K562 (cell line): ENCODE measurements at regions not wholly inside any gene's neighbourhood (a gene's known extent, or its start where the extent isn't known, plus 50 kb on each side); places are given as distances from the start of the nearest gene placed in this dataset.

Source experiments
- ATAC-seq: fragments of 200-7000 bp; cut with Tn5 transposase; 3 replicates; pipeline ENCODE4 v1.9.1; 2020; ENCODE audit warnings: moderate library complexity
- BruUV-seq: library from RNA; stranded (reverse); fragments of 400-500 nt; replicated peaks from 2 replicates; lab custom pipeline; 2021; lab: Mats Ljungman, UMichigan
- CTCF ChIA-PET: fragments of 300-600 bp; formaldehyde crosslinking; extraction: SDS; loops from one replicate; lab custom pipeline; 2021; ENCODE audit warnings: low intra/inter-chr PET ratio; lab: Yijun Ruan, JAX
- POLR2A ChIA-PET: fragments of 300-600, 350-650 bp; sonication (Branson Sonifier 250); formaldehyde crosslinking; extraction: SDS; loops from one replicate; lab custom pipeline; 2021; ENCODE audit warnings: antibody characterized with exemption, inconsistent platforms; lab: Yijun Ruan, JAX
- DNase-seq, 4 experiments: peaks; one replicate each; pipeline versions ENCODE4 v3.0.0 to v3.0.0-alpha.2; 2011 to 2018; ENCODE audit warnings: low spot score in 3 of 4, mixed read lengths in 3 of 4; ENCODE audit errors: extremely low read depth in 1 of 4
- FAIRE-seq: peaks from 2 replicates; lab custom pipeline; 2011; peaks lifted over from hg19 to GRCh38; lab: Jason Lieb, UNC
- H2AFZ ChIP-seq: 2 replicates; pipeline ENCODE4 v1.6.0; 2011; ENCODE audit warnings: low read depth, low read length, control low read depth, inconsistent platforms
- H3K27ac ChIP-seq: fragments of 200-600 bp; 3 replicates; pipeline ENCODE4 v1.8.0; 2011; ENCODE audit warnings: low read depth, mild to moderate bottlenecking, control low read depth, inconsistent platforms, low read length, moderate library complexity, mixed read lengths; ENCODE audit errors: extremely low read depth
- H3K27me3 ChIP-seq, 2 experiments: fragments of 300-600 bp in 1 of 2; 2 replicates in 1 of 2; 3 replicates in 1 of 2; pipeline versions ENCODE4 v1.6.0 to v1.8.0; 2011; ENCODE audit warnings: inconsistent platforms in 2 of 2, low read length in 2 of 2, mild to moderate bottlenecking in 1 of 2, mixed read lengths in 1 of 2, moderate library complexity in 1 of 2; ENCODE audit not compliant: control insufficient read depth in 2 of 2, insufficient read depth in 2 of 2
- H3K36me3 ChIP-seq: fragments of 300-600 bp; 3 replicates; pipeline ENCODE4 v1.8.0; 2011; ENCODE audit warnings: mild to moderate bottlenecking, low read length, inconsistent platforms; ENCODE audit not compliant: control insufficient read depth, insufficient read depth
- H3K4me1 ChIP-seq, 2 experiments: fragments of 200-600 bp in 1 of 2; replicated peaks in 1 of 2; 2 replicates in 1 of 2; 3 replicates in 1 of 2; pipeline versions ENCODE4 v1.5.1 to v1.8.0; 2011; ENCODE audit warnings: inconsistent platforms in 2 of 2, low read length in 2 of 2, mild to moderate bottlenecking in 1 of 2, mixed read lengths in 1 of 2, moderate library complexity in 1 of 2; ENCODE audit not compliant: control insufficient read depth in 2 of 2, insufficient read depth in 2 of 2
- H3K4me2 ChIP-seq: 2 replicates; pipeline ENCODE4 v1.6.1; 2011; ENCODE audit warnings: low read length, control low read depth, inconsistent platforms, mixed read lengths; ENCODE audit not compliant: insufficient read depth
- H3K4me3 ChIP-seq: fragments of 200-600 bp; sonication (generic), shearing (Covaris generic); 2 replicates; pipeline ENCODE4 v1.5.1; 2016; ENCODE audit warnings: control low read depth, inconsistent platforms
- H3K79me2 ChIP-seq: fragments of 200-600 bp; 3 replicates; pipeline ENCODE4 v1.8.0; 2011; ENCODE audit warnings: low read length, inconsistent platforms; ENCODE audit not compliant: control insufficient read depth, insufficient read depth
- H3K9ac ChIP-seq, 2 experiments: 2 replicates each; pipeline versions ENCODE4 v1.6.0 to v1.6.1; 2011; ENCODE audit warnings: low read depth in 2 of 2, low read length in 2 of 2, control low read depth in 1 of 2, inconsistent platforms in 1 of 2, mild to moderate bottlenecking in 1 of 2, mixed read lengths in 1 of 2; ENCODE audit not compliant: insufficient read depth in 1 of 2
- H3K9me1 ChIP-seq: one replicate; pipeline ENCODE4 v1.6.0; 2011; ENCODE audit warnings: inconsistent platforms, mild to moderate bottlenecking, low read length, moderate library complexity; ENCODE audit not compliant: control insufficient read depth, insufficient read depth
- H3K9me3 ChIP-seq: replicated peaks from 2 replicates; pipeline ENCODE4 v1.5.1; 2011; ENCODE audit warnings: low read depth, low read length, inconsistent platforms; ENCODE audit not compliant: control insufficient read depth, insufficient read depth
- H4K20me1 ChIP-seq: replicated peaks from 2 replicates; pipeline ENCODE4 v1.6.1; 2011; ENCODE audit warnings: low read length, inconsistent platforms, mixed read lengths; ENCODE audit not compliant: control insufficient read depth, insufficient read depth
- PYGO2 ChIP-seq: fragments of 450-650 bp; IDR thresholded peaks from 2 replicates; pipeline ENCODE4 v1.6.1; 2016; ENCODE audit warnings: mild to moderate bottlenecking, missing genetic modification characterization, moderate library complexity, missing compliant biosample characterization
- SMAD3 ChIP-seq: fragments of 450-650 bp; formaldehyde crosslinking; conservative IDR thresholded peaks from 2 replicates; pipeline ENCODE4 v1.4.0; 2020; ENCODE audit warnings: mild to moderate bottlenecking
- WGBS: fragments of 100-300 bp; shearing (Covaris generic); methylation state at CpG from one replicate; pipeline ENCODE4 v1.1.6; 2016; ENCODE audit warnings: low coverage, mixed read lengths; ENCODE audit not compliant: insufficient coverage; ENCODE audit errors: missing lambda C conversion rate; 5-methylcytosine and 5-hydroxymethylcytosine counted together
- in situ Hi-C: fragments of 300-500 bp; cut with MboI; formaldehyde crosslinking; loops from 4 replicates; pipeline ENCODE4 v1.15.0; 2018; ENCODE audit warnings: inconsistent platforms, mixed read lengths
- intact Hi-C: fragments of 100-400 bp; cut with micrococcal nuclease; formaldehyde crosslinking; loops from 2 replicates; pipeline ENCODE4 v1.14.2; 2022
- TF ChIP-seq, protein P1 (sequence below): sonication (generic); formaldehyde crosslinking; IDR thresholded peaks from 2 replicates; pipeline ENCODE4 v1.5.0; 2020; ENCODE audit warnings: missing genetic modification reagents
- TF ChIP-seq, protein P2 (sequence below): fragments of 250-450 bp; sonication (Bioruptor Pico); IDR thresholded peaks from 2 replicates; pipeline ENCODE4 v1.5.0; 2020; ENCODE audit warnings: mild to moderate bottlenecking, borderline replicate concordance
- TF ChIP-seq, protein P3 (sequence below): sonication (generic); formaldehyde crosslinking; IDR thresholded peaks from 2 replicates; pipeline ENCODE4 v1.8.0; 2022; ENCODE audit warnings: mild to moderate bottlenecking, missing genetic modification reagents
- TF ChIP-seq, protein P4 (sequence below): fragments of 250-450 bp; sonication (Bioruptor Pico); IDR thresholded peaks from 2 replicates; pipeline ENCODE4 v1.6.1; 2021; ENCODE audit warnings: mild to moderate bottlenecking

DNA sequence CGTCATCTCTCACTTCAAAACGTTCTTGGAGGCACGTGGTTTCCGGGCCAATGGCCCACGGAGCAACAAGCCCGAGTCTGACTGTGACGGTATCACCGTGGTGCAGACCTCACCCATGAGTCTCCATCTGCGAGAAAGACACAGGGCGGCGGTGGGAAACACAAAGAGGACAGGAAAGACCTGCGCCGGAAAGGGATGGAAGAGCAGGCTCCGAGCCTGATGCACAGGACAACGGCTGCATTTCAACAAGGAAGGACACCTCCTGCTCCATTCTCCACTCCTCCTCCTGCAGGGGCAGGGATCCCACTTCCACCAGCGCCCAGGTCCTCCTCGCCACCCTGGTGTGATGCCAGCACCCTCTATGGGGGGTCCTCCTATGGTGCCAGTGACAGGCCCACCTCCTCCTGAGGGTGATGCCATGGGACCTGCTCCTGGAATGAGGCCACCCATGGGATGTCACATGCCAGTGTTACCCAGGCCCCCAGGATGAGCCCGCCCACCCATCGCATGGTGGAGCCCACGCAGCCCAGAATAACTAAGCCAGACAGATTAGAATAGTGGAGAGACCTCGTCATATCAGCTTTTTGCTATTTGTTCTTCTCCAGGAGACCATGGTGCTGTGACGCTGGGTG, 73.0 kb upstream of the PCSK6 start:
- DNase-seq (no peak), ATAC-seq (no peak), FAIRE-seq (no peak)
- Histone ChIP-seq H3K9ac (no peak overlapping the region; a peak in 1 of 4 replicates), H3K4me1 (no peaks in the 10 kb centered on the region), H3K27me3 (peaks cover 62 to 83% of the 10 kb centered on the region in 2 experiments), H3K4me2 (no peak overlapping the region), H2AFZ (no peak overlapping the region), H3K9me3 (no peaks in the 10 kb centered on the region), H3K36me3 (no peaks in the 10 kb centered on the region), H4K20me1 (no peaks in the 10 kb centered on the region), H3K27ac (no peak overlapping the region), H3K9me1 (peaks cover 4% of the 10 kb centered on the region), H3K4me3 (no peak overlapping the region), H3K79me2 (no peaks in the 10 kb centered on the region)
- POLR2A ChIA-PET, result no interaction called here
- TF ChIP-seq, protein P1, sequence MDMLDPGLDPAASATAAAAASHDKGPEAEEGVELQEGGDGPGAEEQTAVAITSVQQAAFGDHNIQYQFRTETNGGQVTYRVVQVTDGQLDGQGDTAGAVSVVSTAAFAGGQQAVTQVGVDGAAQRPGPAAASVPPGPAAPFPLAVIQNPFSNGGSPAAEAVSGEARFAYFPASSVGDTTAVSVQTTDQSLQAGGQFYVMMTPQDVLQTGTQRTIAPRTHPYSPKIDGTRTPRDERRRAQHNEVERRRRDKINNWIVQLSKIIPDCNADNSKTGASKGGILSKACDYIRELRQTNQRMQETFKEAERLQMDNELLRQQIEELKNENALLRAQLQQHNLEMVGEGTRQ, result peak; percentile 5; the same call in 1 of the 2 replicates
- TF ChIP-seq PYGO2 (no peak), SMAD3 (no peak)
- TF ChIP-seq, protein P2, sequence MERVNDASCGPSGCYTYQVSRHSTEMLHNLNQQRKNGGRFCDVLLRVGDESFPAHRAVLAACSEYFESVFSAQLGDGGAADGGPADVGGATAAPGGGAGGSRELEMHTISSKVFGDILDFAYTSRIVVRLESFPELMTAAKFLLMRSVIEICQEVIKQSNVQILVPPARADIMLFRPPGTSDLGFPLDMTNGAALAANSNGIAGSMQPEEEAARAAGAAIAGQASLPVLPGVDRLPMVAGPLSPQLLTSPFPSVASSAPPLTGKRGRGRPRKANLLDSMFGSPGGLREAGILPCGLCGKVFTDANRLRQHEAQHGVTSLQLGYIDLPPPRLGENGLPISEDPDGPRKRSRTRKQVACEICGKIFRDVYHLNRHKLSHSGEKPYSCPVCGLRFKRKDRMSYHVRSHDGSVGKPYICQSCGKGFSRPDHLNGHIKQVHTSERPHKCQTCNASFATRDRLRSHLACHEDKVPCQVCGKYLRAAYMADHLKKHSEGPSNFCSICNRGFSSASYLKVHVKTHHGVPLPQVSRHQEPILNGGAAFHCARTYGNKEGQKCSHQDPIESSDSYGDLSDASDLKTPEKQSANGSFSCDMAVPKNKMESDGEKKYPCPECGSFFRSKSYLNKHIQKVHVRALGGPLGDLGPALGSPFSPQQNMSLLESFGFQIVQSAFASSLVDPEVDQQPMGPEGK, result no peak
- TF ChIP-seq, protein P3, sequence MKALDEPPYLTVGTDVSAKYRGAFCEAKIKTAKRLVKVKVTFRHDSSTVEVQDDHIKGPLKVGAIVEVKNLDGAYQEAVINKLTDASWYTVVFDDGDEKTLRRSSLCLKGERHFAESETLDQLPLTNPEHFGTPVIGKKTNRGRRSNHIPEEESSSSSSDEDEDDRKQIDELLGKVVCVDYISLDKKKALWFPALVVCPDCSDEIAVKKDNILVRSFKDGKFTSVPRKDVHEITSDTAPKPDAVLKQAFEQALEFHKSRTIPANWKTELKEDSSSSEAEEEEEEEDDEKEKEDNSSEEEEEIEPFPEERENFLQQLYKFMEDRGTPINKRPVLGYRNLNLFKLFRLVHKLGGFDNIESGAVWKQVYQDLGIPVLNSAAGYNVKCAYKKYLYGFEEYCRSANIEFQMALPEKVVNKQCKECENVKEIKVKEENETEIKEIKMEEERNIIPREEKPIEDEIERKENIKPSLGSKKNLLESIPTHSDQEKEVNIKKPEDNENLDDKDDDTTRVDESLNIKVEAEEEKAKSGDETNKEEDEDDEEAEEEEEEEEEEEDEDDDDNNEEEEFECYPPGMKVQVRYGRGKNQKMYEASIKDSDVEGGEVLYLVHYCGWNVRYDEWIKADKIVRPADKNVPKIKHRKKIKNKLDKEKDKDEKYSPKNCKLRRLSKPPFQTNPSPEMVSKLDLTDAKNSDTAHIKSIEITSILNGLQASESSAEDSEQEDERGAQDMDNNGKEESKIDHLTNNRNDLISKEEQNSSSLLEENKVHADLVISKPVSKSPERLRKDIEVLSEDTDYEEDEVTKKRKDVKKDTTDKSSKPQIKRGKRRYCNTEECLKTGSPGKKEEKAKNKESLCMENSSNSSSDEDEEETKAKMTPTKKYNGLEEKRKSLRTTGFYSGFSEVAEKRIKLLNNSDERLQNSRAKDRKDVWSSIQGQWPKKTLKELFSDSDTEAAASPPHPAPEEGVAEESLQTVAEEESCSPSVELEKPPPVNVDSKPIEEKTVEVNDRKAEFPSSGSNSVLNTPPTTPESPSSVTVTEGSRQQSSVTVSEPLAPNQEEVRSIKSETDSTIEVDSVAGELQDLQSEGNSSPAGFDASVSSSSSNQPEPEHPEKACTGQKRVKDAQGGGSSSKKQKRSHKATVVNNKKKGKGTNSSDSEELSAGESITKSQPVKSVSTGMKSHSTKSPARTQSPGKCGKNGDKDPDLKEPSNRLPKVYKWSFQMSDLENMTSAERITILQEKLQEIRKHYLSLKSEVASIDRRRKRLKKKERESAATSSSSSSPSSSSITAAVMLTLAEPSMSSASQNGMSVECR (CRISPR knock-in tag), result no peak
- TF ChIP-seq, protein P4, sequence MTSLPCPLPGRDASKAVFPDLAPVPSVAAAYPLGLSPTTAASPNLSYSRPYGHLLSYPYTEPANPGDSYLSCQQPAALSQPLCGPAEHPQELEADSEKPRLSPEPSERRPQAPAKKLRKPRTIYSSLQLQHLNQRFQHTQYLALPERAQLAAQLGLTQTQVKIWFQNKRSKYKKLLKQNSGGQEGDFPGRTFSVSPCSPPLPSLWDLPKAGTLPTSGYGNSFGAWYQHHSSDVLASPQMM (CRISPR knock-in tag), result no peak
- no TSS peak for BruUV-seq
- intact Hi-C loops (no loop called here), in situ Hi-C loops (no loop called here)
- CTCF ChIA-PET, result no interaction called here
- WGBS, result 1% methylated on average over 20 of the region's 22 CpGs
